ENCODE measurements at regions not wholly inside any gene's neighbourhood (a gene's known extent, or its start where the extent isn't known, plus 50 kb on each side); places are given as distances from the start of the nearest gene placed in this dataset.

- no peak for TF ChIP-seq CTCF (IDR thresholded peaks at IDR 0.05; ENCODE audit: borderline replicate concordance, extremely low read depth, low read length, poor library complexity, severe bottlenecking)
- TF ChIP-seq EZH2 (IDR thresholded peaks at IDR 0.05; ENCODE audit: borderline replicate concordance, low read depth, low read length, severe bottlenecking) = no peak
Observed at GRCh38 chr2:21406386-21406785, 282.6 kb downstream of the TDRD15 start.

Data from DND-41 (cell line).